Epithelial cell of proximal tubule (primary cell): ENCODE measurements at regions not wholly inside any gene's neighbourhood (a gene's known extent, or its start where the extent isn't known, plus 50 kb on each side); places are given as distances from the start of the nearest gene placed in this dataset.

ENCODE experiments used
- DNase-seq: peaks from one replicate; pipeline ENCODE4 v3.0.0-alpha.2; 2011; ENCODE audit warnings: low read depth
- H3K4me3 ChIP-seq: 2 replicates; pipeline ENCODE4 v1.5.1; 2011; ENCODE audit warnings: low read depth, mild to moderate bottlenecking, low read length
- CTCF ChIP-seq: conservative IDR thresholded peaks from 2 replicates; pipeline ENCODE4 v1.5.1; 2012; ENCODE audit warnings: low read depth, mild to moderate bottlenecking, low read length

- no peak for DNase-seq
- TF ChIP-seq CTCF: no peak
- no peak overlapping the region for H3K4me3 ChIP-seq
Measured at GRCh38 chr15:38682861-38683260, 118.2 kb upstream of the RASGRP1 start.

- no peak for DNase-seq
- no peak overlapping the region for H3K4me3 ChIP-seq
Measured at GRCh38 chr15:38683382-38684242, 119.0 kb upstream of the RASGRP1 start.

GRCh38 chr15:38684440-38685010 is 119.9 kb upstream of the RASGRP1 start:
- DNase-seq: no peak
- TF ChIP-seq CTCF: no peak
- H3K4me3 ChIP-seq: no peak overlapping the region

More at GRCh38 chr15:38683382-38684242, 119.0 kb upstream of the RASGRP1 start:
- TF ChIP-seq CTCF: peak; percentile 85

- H3K4me3 ChIP-seq: no peak overlapping the region
- no peak for TF ChIP-seq CTCF
- DNase-seq: no peak
Measured at GRCh38 chr15:38685686-38686339, 121.2 kb upstream of the RASGRP1 start.

GRCh38 chr15:38687340-38687739 is 122.7 kb upstream of the RASGRP1 start:
- H3K4me3 ChIP-seq: no peak overlapping the region
- no peak for TF ChIP-seq CTCF
- DNase-seq: no peak

- no peak for TF ChIP-seq CTCF
- DNase-seq: no peak
- no peak overlapping the region for H3K4me3 ChIP-seq
Measured at GRCh38 chr15:38687775-38688495, 123.3 kb upstream of the RASGRP1 start.
